H1 (cell line): ENCODE measurements at regions not wholly inside any gene's neighbourhood (a gene's known extent, or its start where the extent isn't known, plus 50 kb on each side); places are given as distances from the start of the nearest gene placed in this dataset.

ENCODE experiments used
- BCL11A ChIP-seq, 2 experiments: IDR thresholded peaks; one replicate each; pipeline ENCODE4 v1.6.1; 2011; ENCODE audit warnings: low read depth in 2 of 2, low read length in 2 of 2, mild to moderate bottlenecking in 2 of 2
- BRCA1 ChIP-seq: IDR thresholded peaks from 2 replicates; pipeline ENCODE4 v1.6.1; 2012; ENCODE audit warnings: low read depth, low read length, improper control_type of control experiment
- CHD7 ChIP-seq: fragments of 300-600 bp; sonication (generic); IDR thresholded peaks from 2 replicates; pipeline ENCODE4 v1.7.1; 2012; ENCODE audit warnings: low read length, moderate library complexity, mild to moderate bottlenecking, inconsistent platforms; ENCODE audit not compliant: insufficient replicate concordance
- EZH2 ChIP-seq: fragments of 200-600 bp; sonication (generic); IDR thresholded peaks from 2 replicates; pipeline ENCODE4 v1.7.1; 2012; ENCODE audit warnings: low read depth, mild to moderate bottlenecking, moderate library complexity, low read length, inconsistent platforms; ENCODE audit not compliant: severe bottlenecking
- GABPA ChIP-seq: IDR thresholded peaks from 2 replicates; pipeline ENCODE4 v1.6.1; 2011; ENCODE audit warnings: mild to moderate bottlenecking, low read length, moderate library complexity, borderline replicate concordance; ENCODE audit not compliant: insufficient read depth
- HDAC6 ChIP-seq: IDR thresholded peaks from one replicate; pipeline ENCODE4 v1.7.1; 2012; ENCODE audit warnings: low read depth, mild to moderate bottlenecking, inconsistent platforms, low read length, moderate library complexity
- PHF8 ChIP-seq: fragments of 200-600 bp; sonication (generic); conservative IDR thresholded peaks from 2 replicates; pipeline ENCODE4 v1.7.1; 2012; ENCODE audit warnings: low read depth, mild to moderate bottlenecking, inconsistent platforms, low read length, moderate library complexity
- POLR2A ChIP-seq, 2 experiments: IDR thresholded peaks; 1 replicate in 1 of 2; 2 replicates in 1 of 2; pipeline ENCODE4 v1.6.1; 2011; ENCODE audit warnings: low read depth in 2 of 2, low read length in 2 of 2, mild to moderate bottlenecking in 2 of 2; ENCODE audit errors: control extremely low read depth in 1 of 2
- POU5F1 ChIP-seq: IDR thresholded peaks from 2 replicates; pipeline ENCODE4 v1.6.1; 2011; ENCODE audit warnings: low read depth, mild to moderate bottlenecking, low read length, moderate library complexity
- SIX5 ChIP-seq: IDR thresholded peaks from 2 replicates; pipeline ENCODE4 v1.6.1; 2011; ENCODE audit warnings: mild to moderate bottlenecking, low read depth, low read length
- SUZ12 ChIP-seq: fragments of 200-600 bp; sonication (generic); IDR thresholded peaks from 2 replicates; pipeline ENCODE4 v1.6.1; 2012; ENCODE audit warnings: mild to moderate bottlenecking, inconsistent platforms, low read length, moderate library complexity, mixed read lengths

GRCh38 chr4:20178902-20179576, 72.7 kb upstream of the SLIT2 start (continued):
- TF ChIP-seq CHD7 (no peak), SUZ12 (no peak), EZH2 (no peak), POLR2A (IDR thresholded peaks at IDR 0.05; ENCODE audit: control extremely low read depth in 1 of 2, low read depth in 2 of 2, low read length in 2 of 2) (no peak), BCL11A (IDR thresholded peaks at IDR 0.05; ENCODE audit: low read depth in 2 of 2, low read length in 2 of 2) (no peak), POU5F1 (no peak), GABPA (no peak), BRCA1 (no peak), SIX5 (no peak), PHF8 (no peak), HDAC6 (no peak)
